ENCODE measurements at regions not wholly inside any gene's neighbourhood (a gene's known extent, or its start where the extent isn't known, plus 50 kb on each side); places are given as distances from the start of the nearest gene placed in this dataset.

- TF ChIP-seq CTCF (IDR thresholded peaks at IDR 0.05) = no peak
- no peak for TF ChIP-seq POLR2A (IDR thresholded peaks at IDR 0.05; ENCODE audit: low read depth)
- no peak for TF ChIP-seq EP300 (IDR thresholded peaks at IDR 0.05)
- TF ChIP-seq POLR2AphosphoS5 (IDR thresholded peaks at IDR 0.05) = no peak
Measured at GRCh38 chr5:179435181-179435580, 89.9 kb upstream of the ADAMTS2 start.
